Activated naive CD4-positive, alpha-beta T cell treated with anti-CD3 and anti-CD28 coated beads, Interleukin-2, amount 50 U/mL, for 24 hours (primary cell): ENCODE measurements at regions not wholly inside any gene's neighbourhood (a gene's known extent, or its start where the extent isn't known, plus 50 kb on each side); places are given as distances from the start of the nearest gene placed in this dataset.
"Not testable (repeated sequence)": the region's sequence is repeated elsewhere in the genome, so short reads cannot be mapped to it uniquely, and the experiment has no call there.

ENCODE experiments used
- H3K27ac Mint-ChIP-seq: one replicate; pipeline ENCODE4 v1.8.0; 2021; ENCODE audit warnings: mild to moderate bottlenecking, mixed read lengths
- H3K27me3 Mint-ChIP-seq: one replicate; pipeline ENCODE4 v1.8.0; 2021; ENCODE audit warnings: mixed read lengths
- H3K36me3 Mint-ChIP-seq: one replicate; pipeline ENCODE4 v1.8.0; 2021; ENCODE audit warnings: mixed read lengths
- H3K4me1 Mint-ChIP-seq: one replicate; pipeline ENCODE4 v1.8.0; 2021; ENCODE audit warnings: mixed read lengths
- H3K4me3 Mint-ChIP-seq: one replicate; pipeline ENCODE4 v1.8.0; 2021; ENCODE audit warnings: mild to moderate bottlenecking, mixed read lengths
- H3K9me3 Mint-ChIP-seq: one replicate; pipeline ENCODE4 v1.8.0; 2021; ENCODE audit warnings: mixed read lengths

DNA sequence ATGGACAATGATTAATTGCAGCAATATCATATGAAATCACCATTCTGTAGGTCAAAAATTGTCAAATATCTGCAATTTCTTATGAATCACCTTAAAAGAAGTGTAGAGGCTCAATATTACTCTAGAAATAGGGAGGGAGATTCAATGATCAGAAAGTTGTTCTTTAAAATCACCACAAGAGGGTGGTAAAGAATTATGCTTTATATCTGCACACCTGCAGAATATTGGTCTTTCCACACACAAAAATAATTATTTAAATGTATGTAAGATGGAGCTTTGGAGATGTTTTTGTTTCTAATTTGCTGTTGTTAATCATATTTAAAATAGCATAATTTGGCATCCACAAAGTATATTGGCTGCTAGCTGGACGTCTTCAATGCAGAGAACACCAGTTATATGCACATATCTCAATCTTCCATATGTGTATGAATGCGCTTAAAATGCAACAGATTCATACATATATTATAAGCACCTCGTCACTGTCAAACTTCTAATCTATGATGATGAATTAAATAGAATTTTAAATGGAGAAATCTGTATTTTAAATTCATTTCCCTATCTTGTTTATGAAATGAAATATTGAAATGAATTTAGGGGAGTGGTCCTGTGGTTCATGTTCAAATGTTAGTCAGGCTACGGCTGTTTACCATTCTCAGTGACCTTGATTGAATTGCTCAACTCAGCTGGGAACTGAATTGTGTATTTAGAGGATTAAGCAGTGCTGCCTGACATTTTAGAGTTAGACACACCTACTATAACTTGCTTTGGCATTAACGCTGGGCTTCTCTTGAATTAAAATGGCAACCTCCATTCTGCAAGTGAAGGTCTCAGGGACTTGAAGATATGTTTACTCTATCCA lies 405.1 kb upstream of the FRG2C start:
- H3K4me1 Mint-ChIP-seq, H3K4me3 Mint-ChIP-seq, H3K36me3 Mint-ChIP-seq, H3K9me3 Mint-ChIP-seq, H3K27ac Mint-ChIP-seq, H3K27me3 Mint-ChIP-seq: not testable (repeated sequence)

GRCh38 chr3:75260975-75261374 lies 403.2 kb upstream of the FRG2C start:
- not testable (repeated sequence) for H3K36me3 Mint-ChIP-seq, H3K9me3 Mint-ChIP-seq, H3K4me3 Mint-ChIP-seq, H3K4me1 Mint-ChIP-seq, H3K27me3 Mint-ChIP-seq, H3K27ac Mint-ChIP-seq

- Mint-ChIP-seq H3K27me3 (peaks cover 1% of the 10 kb centered on the region), H3K4me1 (no peaks in the 10 kb centered on the region), H3K9me3 (no peaks in the 10 kb centered on the region), H3K27ac (no peak overlapping the region), H3K4me3 (no peak overlapping the region), H3K36me3 (no peaks in the 10 kb centered on the region)
Measured at GRCh38 chr3:75262661-75263060, 401.5 kb upstream of the FRG2C start.

- H3K4me1 Mint-ChIP-seq = no peaks in the 10 kb centered on the region
- no peak overlapping the region for H3K27ac Mint-ChIP-seq
- H3K9me3 Mint-ChIP-seq = no peaks in the 10 kb centered on the region
- H3K4me3 Mint-ChIP-seq = no peak overlapping the region
- H3K27me3 Mint-ChIP-seq = peaks cover 1% of the 10 kb centered on the region
- no peaks in the 10 kb centered on the region for H3K36me3 Mint-ChIP-seq
Measured at GRCh38 chr3:75265897-75266296, 398.2 kb upstream of the FRG2C start.

GRCh38 chr3:75268576-75268975 lies 395.6 kb upstream of the FRG2C start:
- not testable (repeated sequence) for H3K36me3 Mint-ChIP-seq, H3K9me3 Mint-ChIP-seq, H3K4me1 Mint-ChIP-seq

GRCh38 chr3:75272237-75272636 lies 391.9 kb upstream of the FRG2C start:
- H3K27me3 Mint-ChIP-seq, H3K36me3 Mint-ChIP-seq, H3K27ac Mint-ChIP-seq, H3K4me1 Mint-ChIP-seq, H3K4me3 Mint-ChIP-seq, H3K9me3 Mint-ChIP-seq: not testable (repeated sequence)

More at GRCh38 chr3:75268576-75268975, 395.6 kb upstream of the FRG2C start:
- not testable (repeated sequence) for H3K4me3 Mint-ChIP-seq, H3K27ac Mint-ChIP-seq, H3K27me3 Mint-ChIP-seq

GRCh38 chr3:75272691-75273090 lies 391.4 kb upstream of the FRG2C start:
- Mint-ChIP-seq H3K4me1 (no peaks in the 10 kb centered on the region), H3K27ac (no peak overlapping the region), H3K36me3 (no peaks in the 10 kb centered on the region), H3K27me3 (no peaks in the 10 kb centered on the region), H3K4me3 (no peak overlapping the region), H3K9me3 (no peaks in the 10 kb centered on the region)

- H3K36me3 Mint-ChIP-seq, H3K4me3 Mint-ChIP-seq: not testable (repeated sequence)
Measured at GRCh38 chr3:75285531-75286148, 378.5 kb upstream of the FRG2C start.

GRCh38 chr3:75288972-75289574 lies 375.1 kb upstream of the FRG2C start:
- not testable (repeated sequence) for H3K4me3 Mint-ChIP-seq, H3K4me1 Mint-ChIP-seq, H3K9me3 Mint-ChIP-seq, H3K36me3 Mint-ChIP-seq, H3K27ac Mint-ChIP-seq, H3K27me3 Mint-ChIP-seq

More at GRCh38 chr3:75285531-75286148, 378.5 kb upstream of the FRG2C start:
- not testable (repeated sequence) for H3K4me1 Mint-ChIP-seq, H3K27me3 Mint-ChIP-seq, H3K9me3 Mint-ChIP-seq, H3K27ac Mint-ChIP-seq

DNA sequence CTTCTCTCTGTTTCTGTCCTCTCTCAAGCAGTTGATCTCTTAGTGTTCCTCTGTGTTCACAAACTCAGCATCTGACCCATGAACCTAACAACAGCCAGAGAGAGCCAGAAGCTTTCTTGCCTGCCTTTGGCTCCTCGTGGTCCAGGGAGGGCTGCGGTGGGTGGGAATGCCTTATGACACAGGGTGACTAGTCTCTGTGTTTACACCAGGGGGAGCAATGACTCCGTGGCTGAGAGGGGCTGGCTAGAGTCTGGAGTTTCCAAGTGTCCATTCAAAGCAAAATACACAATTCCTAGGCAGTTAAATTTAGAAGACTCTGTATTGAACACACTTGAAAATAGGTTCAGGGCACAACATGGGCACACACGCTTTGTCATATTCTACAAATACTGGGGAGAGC lies 370.0 kb upstream of the FRG2C start:
- Mint-ChIP-seq H3K27ac (no peak overlapping the region), H3K36me3 (no peaks in the 10 kb centered on the region)

GRCh38 chr3:75295013-75295412 lies 369.1 kb upstream of the FRG2C start:
- Mint-ChIP-seq H3K27ac (no peak overlapping the region), H3K9me3 (no peaks in the 10 kb centered on the region), H3K27me3 (peaks cover 2% of the 10 kb centered on the region), H3K4me3 (no peak overlapping the region), H3K4me1 (no peaks in the 10 kb centered on the region), H3K36me3 (no peaks in the 10 kb centered on the region)

More for the DNA sequence above, 370.0 kb upstream of the FRG2C start:
- no peaks in the 10 kb centered on the region for H3K4me1 Mint-ChIP-seq
- H3K27me3 Mint-ChIP-seq = peaks cover 2% of the 10 kb centered on the region
- no peak overlapping the region for H3K4me3 Mint-ChIP-seq
- no peaks in the 10 kb centered on the region for H3K9me3 Mint-ChIP-seq

DNA sequence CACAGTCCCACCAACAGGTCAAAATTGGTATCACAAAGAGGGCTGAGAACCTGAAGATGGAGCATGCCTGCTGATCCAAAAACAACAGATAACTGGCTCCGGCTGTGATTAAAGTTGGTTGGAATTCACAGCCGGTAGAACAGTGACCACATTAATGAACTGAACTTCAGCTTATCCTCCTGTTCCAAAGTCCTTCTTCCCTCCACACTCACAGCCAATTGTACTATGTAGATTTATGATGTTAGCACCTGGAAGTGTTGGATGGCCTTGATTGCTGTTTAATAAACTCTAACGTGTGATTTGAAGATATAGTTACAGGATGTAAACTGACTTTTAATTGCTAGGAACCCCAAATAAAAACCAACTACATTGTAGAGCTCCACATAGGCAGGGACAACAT lies 367.3 kb upstream of the FRG2C start:
- no peaks in the 10 kb centered on the region for H3K36me3 Mint-ChIP-seq
- no peaks in the 10 kb centered on the region for H3K27me3 Mint-ChIP-seq
- H3K9me3 Mint-ChIP-seq = no peaks in the 10 kb centered on the region
- H3K4me3 Mint-ChIP-seq = no peak overlapping the region
- H3K27ac Mint-ChIP-seq = no peak overlapping the region
- no peaks in the 10 kb centered on the region for H3K4me1 Mint-ChIP-seq

DNA sequence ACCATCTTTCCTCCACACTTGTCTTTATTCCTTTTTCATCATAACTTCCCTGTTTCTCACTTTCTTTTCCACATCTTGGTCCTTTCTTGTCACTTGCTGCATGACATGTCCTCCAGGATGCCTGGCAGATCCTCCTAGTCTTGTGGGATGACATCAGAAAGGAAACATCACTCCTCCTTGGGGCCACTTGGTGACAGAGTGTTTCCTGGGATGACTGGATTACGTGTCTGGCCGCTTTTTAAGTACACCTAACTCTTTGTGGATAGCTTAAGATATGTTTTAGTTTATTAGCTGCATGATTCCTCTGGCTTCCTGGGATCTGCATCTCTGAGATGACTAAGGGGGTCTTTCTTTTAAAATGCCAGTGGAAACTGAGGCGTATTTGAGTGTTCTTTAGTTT lies 363.5 kb upstream of the FRG2C start:
- H3K36me3 Mint-ChIP-seq = no peaks in the 10 kb centered on the region
- no peaks in the 10 kb centered on the region for H3K4me1 Mint-ChIP-seq
- no peaks in the 10 kb centered on the region for H3K27me3 Mint-ChIP-seq
- H3K9me3 Mint-ChIP-seq = no peaks in the 10 kb centered on the region
- H3K4me3 Mint-ChIP-seq = no peak overlapping the region
- no peak overlapping the region for H3K27ac Mint-ChIP-seq

- not testable (repeated sequence) for H3K4me3 Mint-ChIP-seq, H3K9me3 Mint-ChIP-seq, H3K27me3 Mint-ChIP-seq, H3K4me1 Mint-ChIP-seq, H3K27ac Mint-ChIP-seq, H3K36me3 Mint-ChIP-seq
Measured at GRCh38 chr3:75301050-75301449, 363.1 kb upstream of the FRG2C start.

DNA sequence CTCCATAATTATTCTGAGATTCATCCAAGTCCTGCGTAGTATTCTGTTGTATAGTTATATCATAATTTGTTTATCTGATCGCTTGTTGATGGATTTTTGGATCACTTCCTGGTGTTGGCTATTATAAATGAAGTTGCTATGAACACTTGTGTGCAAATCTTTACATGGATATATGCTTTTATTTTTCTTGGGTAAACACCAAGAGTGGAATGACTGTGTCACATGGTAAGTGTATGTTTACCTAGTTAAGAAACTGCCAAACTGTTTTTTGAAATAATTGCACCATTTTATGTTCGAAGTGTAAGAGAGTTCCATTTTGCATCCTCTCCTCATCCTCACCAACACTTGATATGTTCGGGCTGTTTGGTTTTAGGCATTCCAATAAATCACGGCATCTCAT lies 360.4 kb upstream of the FRG2C start:
- Mint-ChIP-seq H3K27me3 (peaks cover 4% of the 10 kb centered on the region), H3K9me3 (no peaks in the 10 kb centered on the region), H3K4me1 (no peaks in the 10 kb centered on the region), H3K36me3 (no peaks in the 10 kb centered on the region), H3K4me3 (no peak overlapping the region), H3K27ac (no peak overlapping the region)

- Mint-ChIP-seq H3K4me3 (no peak overlapping the region), H3K9me3 (no peaks in the 10 kb centered on the region), H3K27ac (no peak overlapping the region), H3K36me3 (no peaks in the 10 kb centered on the region), H3K27me3 (peaks cover 4% of the 10 kb centered on the region), H3K4me1 (no peaks in the 10 kb centered on the region)
Measured at GRCh38 chr3:75305901-75306300, 358.2 kb upstream of the FRG2C start.
